Activated CD4-positive, alpha-beta T cell treated with anti-CD3 and anti-CD28 coated beads for 36 hours (primary cell): ENCODE measurements at regions not wholly inside any gene's neighbourhood (a gene's known extent, or its start where the extent isn't known, plus 50 kb on each side); places are given as distances from the start of the nearest gene placed in this dataset.

Source experiments
- ATAC-seq: fragments of 200-7000 bp; cut with Tn5 transposase; one replicate; pipeline ENCODE4 v1.10.0; 2021; ENCODE audit warnings: mild to moderate bottlenecking, moderate library complexity
- CTCF ChIA-PET: fragments of 350-600 bp; sonication (Branson Sonifier 250); formaldehyde crosslinking; loops from one replicate; lab custom pipeline; 2021; ENCODE audit warnings: antibody characterized with exemption; lab: Charles Lee
- POLR2A ChIA-PET: fragments of 350-600 bp; sonication (Branson Sonifier 250); formaldehyde crosslinking; loops from one replicate; lab custom pipeline; 2021; ENCODE audit warnings: antibody characterized with exemption, inconsistent platforms; lab: Charles Lee
- DNase-seq: peaks from one replicate; pipeline ENCODE4 v3.0.0-alpha.2; 2020
- H3K27ac Mint-ChIP-seq: one replicate; pipeline ENCODE4 v1.8.0; 2021; ENCODE audit warnings: mixed read lengths
- H3K27me3 Mint-ChIP-seq: one replicate; pipeline ENCODE4 v1.8.0; 2021; ENCODE audit warnings: mixed read lengths
- H3K36me3 Mint-ChIP-seq: one replicate; pipeline ENCODE4 v1.8.0; 2021; ENCODE audit warnings: low read depth, mixed read lengths
- H3K4me1 Mint-ChIP-seq: one replicate; pipeline ENCODE4 v1.8.0; 2021; ENCODE audit warnings: mixed read lengths
- H3K4me3 Mint-ChIP-seq: one replicate; pipeline ENCODE4 v1.8.0; 2021; ENCODE audit warnings: mild to moderate bottlenecking, moderate library complexity, mixed read lengths
- H3K9me3 Mint-ChIP-seq: one replicate; pipeline ENCODE4 v1.8.0; 2021; ENCODE audit warnings: low read depth, mixed read lengths
- intact Hi-C, 2 experiments: fragments of 100-400 bp; cut with DNase I in 1 of 2; cut with micrococcal nuclease in 1 of 2; formaldehyde crosslinking; loops; one replicate each; pipeline versions ENCODE4 v1.14.2 to v1.15.1; 2022 to 2024; cut with DNase I, micrococcal nuclease

DNA sequence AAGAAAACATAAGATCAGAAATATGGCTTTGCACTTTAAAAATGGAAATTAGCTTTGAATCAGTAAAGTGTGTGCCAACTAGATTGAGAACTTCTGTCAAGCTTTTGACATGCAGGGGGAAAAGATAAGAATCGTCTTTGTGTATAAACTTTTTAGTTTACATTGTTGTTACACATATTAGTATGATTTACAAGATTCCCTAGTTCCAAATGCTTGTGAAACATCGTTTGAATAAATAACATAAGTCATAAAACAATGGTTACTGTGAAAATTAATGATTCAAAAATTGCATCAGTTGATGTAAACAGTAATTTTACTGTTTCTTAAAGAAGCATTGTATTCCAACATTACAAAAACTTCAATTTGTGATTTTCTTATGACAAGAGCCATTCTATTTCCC, 207.6 kb upstream of the MTPN start:
- ChIA-PET POLR2A (no interaction called here), CTCF (no interaction called here)
- Mint-ChIP-seq H3K9me3 (no peaks in the 10 kb centered on the region), H3K36me3 (no peaks in the 10 kb centered on the region), H3K4me1 (no peaks in the 10 kb centered on the region), H3K4me3 (no peak overlapping the region), H3K27me3 (no peaks in the 10 kb centered on the region), H3K27ac (no peak overlapping the region)
- DNase-seq, result no peak
- ATAC-seq, result no peak
- intact Hi-C loops, result no loop called here

DNA sequence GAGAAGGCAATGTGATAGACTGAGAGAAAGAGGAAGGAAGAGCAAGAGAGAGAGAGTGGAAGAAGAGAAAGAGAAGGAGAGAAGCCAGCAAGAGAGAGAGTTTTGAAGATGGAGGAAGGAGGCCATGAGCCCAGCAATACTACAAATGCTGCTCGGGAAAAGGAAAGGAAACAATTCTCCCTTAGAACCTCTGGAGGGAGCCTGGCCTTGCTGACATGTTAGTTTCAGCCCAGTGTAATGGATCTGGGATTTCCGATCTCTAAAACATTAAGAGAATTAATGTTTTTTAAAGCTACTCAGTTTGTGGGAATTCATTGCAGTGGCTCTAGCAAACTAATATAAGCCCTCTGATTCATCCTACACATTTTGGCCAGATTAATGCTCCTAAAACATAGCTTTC, 206.8 kb upstream of the MTPN start:
- no peaks in the 10 kb centered on the region for H3K27me3 Mint-ChIP-seq
- ChIA-PET CTCF (no interaction called here), POLR2A (no interaction called here)
- DNase-seq, result no peak
- ATAC-seq, result no peak
- no peaks in the 10 kb centered on the region for H3K4me1 Mint-ChIP-seq
- no peak overlapping the region for H3K27ac Mint-ChIP-seq
- no peaks in the 10 kb centered on the region for H3K9me3 Mint-ChIP-seq
- H3K4me3 Mint-ChIP-seq, result no peak overlapping the region
- H3K36me3 Mint-ChIP-seq, result no peaks in the 10 kb centered on the region
- intact Hi-C loops, result no loop called here

DNA sequence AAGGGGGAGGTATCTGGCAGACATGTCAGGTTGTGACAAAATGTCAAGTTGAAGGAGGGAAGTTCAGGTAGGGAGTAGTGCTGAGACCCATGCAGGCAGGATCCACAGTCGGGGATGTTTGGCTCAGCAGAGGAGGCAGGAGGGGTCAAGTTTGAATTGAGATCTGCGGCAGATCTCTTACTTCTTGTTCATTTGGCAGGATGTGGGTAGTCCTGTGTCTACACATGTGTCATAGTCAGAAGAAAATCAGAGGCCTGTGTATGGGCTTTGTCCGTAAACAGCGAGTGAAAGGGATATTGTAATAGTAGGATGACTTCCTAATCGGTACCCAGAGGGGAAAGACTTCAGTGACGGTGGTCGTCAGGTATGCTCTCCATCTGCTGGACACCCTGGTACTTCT, 203.8 kb upstream of the MTPN start:
- Mint-ChIP-seq H3K27ac (no peak overlapping the region), H3K36me3 (no peaks in the 10 kb centered on the region), H3K4me1 (no peaks in the 10 kb centered on the region), H3K27me3 (no peaks in the 10 kb centered on the region), H3K4me3 (no peak overlapping the region), H3K9me3 (no peaks in the 10 kb centered on the region)
- ATAC-seq (no peak), DNase-seq (no peak)
- ChIA-PET POLR2A (no interaction called here), CTCF (no interaction called here)
- intact Hi-C loops, result no loop called here

DNA sequence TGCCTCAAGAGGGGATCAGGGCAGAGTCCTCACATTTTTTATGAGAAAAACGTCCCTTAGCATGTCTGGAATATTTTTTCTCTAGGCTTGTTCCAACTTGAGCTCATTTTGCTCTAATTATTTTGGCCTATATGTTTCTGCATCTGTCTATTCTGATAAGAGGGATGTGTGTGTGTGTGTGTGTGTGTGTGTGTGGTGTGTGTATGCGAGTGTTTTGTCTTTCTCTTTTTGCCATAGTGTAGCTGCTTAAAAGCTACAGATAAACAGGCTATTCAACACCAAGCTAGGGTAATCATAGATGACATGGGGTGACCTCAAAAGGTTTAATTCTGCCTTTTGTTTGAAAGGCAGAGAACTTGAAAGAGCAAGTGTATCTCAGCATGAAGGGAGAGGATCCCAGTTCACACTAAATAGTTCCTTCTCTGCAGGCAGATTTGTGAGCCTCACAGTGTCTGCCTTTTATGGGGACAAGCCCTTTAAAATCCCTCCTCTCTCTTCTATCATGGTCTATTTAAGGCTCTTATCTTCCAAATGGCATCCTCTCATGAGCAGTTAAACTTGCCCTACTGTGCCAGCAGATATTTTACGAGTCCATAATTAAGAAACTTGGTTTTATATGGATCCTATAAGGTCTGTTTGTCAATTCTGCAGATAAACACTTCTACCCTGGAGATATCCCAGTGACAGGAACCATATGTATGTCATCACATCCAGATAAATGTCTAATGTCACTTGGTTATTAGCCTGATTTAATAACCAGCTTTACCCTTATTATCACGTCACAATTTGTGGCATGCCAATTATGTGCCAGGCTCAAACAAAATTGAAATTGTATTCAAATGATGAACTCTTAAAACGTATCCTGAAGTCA, 202.9 kb upstream of the MTPN start:
- DNase-seq (no peak), ATAC-seq (no peak)
- no peak overlapping the region for H3K4me3 Mint-ChIP-seq
- ChIA-PET POLR2A (no interaction called here), CTCF (no interaction called here)
- no peaks in the 10 kb centered on the region for H3K27me3 Mint-ChIP-seq
- intact Hi-C loops, result no loop called here
- no peaks in the 10 kb centered on the region for H3K36me3 Mint-ChIP-seq
- H3K9me3 Mint-ChIP-seq, result no peaks in the 10 kb centered on the region
- H3K4me1 Mint-ChIP-seq, result no peaks in the 10 kb centered on the region
- H3K27ac Mint-ChIP-seq, result no peak overlapping the region

DNA sequence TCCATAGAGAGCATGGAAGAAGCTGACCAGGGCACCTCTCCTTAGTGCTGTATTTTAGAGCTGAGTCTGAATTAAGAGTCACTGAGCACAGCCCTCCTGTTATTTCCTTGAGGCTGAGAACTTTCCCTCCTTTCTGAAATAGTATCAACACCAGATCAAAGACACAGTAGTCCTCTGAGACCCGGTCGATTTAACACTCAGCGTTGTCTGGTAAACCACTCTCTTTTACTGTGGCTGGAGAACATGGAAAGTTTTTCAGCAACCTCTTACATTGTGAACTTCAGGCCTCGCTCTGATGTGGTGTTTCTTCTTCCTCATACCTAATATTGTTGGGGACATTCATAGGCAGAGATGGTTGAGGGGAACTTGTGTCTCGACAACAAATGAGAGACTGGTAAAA, 202.0 kb upstream of the MTPN start:
- ChIA-PET POLR2A (no interaction called here), CTCF (no interaction called here)
- Mint-ChIP-seq H3K4me3 (no peak overlapping the region), H3K9me3 (no peaks in the 10 kb centered on the region), H3K27ac (no peak overlapping the region), H3K27me3 (no peaks in the 10 kb centered on the region), H3K4me1 (no peaks in the 10 kb centered on the region), H3K36me3 (no peaks in the 10 kb centered on the region)
- no peak for ATAC-seq
- DNase-seq, result no peak
- intact Hi-C loops, result no loop called here

DNA sequence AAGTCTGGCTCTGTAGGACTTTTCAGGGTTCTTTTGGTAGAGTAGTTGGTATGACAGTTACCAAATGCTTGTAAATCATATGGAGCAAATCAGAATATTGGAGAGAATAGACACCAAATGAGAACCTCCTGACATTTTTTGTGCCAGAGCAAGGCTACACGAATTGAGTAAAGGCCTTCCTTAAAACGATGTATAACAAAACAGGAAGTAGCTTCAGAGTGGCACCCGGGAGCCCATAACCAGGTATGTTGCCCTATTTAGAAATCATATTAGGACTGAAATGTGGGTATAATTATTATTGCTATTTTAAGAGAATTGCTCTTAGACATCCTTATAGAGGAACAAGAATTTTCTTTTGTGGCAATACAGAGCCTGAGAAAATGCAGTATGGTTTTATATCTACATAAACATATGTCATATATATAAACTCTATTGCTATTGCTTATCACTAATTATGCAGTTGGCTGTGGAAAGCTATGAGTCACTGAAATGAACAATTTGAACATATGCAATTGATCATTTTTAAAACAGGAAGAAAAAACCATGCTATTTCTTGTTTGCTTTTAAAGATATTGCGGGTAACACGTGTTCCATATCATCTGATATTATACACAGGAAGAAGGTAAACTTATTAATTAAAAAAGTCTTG, 197.4 kb upstream of the MTPN start:
- no peaks in the 10 kb centered on the region for H3K4me1 Mint-ChIP-seq
- POLR2A ChIA-PET, result no interaction called here
- H3K27me3 Mint-ChIP-seq, result no peaks in the 10 kb centered on the region
- no peak overlapping the region for H3K4me3 Mint-ChIP-seq
- no peaks in the 10 kb centered on the region for H3K36me3 Mint-ChIP-seq
- intact Hi-C loops, result no loop called here
- H3K27ac Mint-ChIP-seq, result no peak overlapping the region
- no peaks in the 10 kb centered on the region for H3K9me3 Mint-ChIP-seq
- ATAC-seq (no peak), DNase-seq (no peak)
- CTCF ChIA-PET, result interaction anchor here (1.1 kb wide), 1 partner anchor 59 kb away, joined by 3 read pairs; no protein-coding TSS in a partner anchor

DNA sequence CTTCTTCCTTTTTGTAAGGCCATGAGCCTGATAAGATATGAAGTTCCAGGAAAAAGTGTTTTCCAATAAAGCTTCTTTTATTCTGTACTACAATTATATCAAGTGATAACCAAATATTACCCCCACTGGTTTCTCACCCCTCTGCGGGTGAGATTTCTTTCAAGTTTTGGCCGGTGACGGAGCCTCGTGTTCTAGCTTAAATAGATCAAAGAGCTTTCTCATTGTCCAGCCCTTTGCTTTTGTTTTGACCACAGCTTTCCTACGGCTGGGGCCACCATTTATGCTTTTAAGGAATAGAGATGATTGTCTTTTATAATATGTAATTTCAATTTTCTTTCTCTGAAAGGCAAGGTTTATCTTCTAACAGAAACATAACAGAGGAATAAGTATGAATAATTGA, 196.7 kb upstream of the MTPN start:
- Mint-ChIP-seq H3K27me3 (no peaks in the 10 kb centered on the region), H3K4me3 (no peak overlapping the region), H3K4me1 (no peaks in the 10 kb centered on the region), H3K9me3 (no peaks in the 10 kb centered on the region), H3K27ac (no peak overlapping the region), H3K36me3 (no peaks in the 10 kb centered on the region)
- ATAC-seq (no peak), DNase-seq (no peak)
- intact Hi-C loops, result no loop called here
- ChIA-PET CTCF (interaction anchor here (1.1 kb wide), 1 partner anchor 58 kb away, joined by 3 read pairs; no protein-coding TSS in a partner anchor), POLR2A (no interaction called here)

DNA sequence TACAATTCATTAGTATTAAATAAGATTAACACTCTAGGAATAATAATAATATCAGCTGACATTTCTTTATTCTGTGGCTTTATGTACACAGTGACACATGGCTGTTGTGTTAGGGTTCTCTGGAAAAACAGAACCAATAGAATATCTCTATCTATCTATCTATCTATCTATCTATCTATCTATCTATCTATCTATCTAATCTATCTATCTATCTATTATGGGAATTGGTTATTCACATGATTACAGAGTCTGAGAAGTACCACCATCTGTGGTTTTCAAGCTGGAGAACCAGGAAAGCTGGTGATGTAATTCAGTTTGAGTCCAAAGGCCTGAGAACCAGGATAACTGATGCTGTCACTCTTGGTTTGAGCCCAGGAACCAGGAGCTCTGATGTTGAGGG, 194.1 kb upstream of the MTPN start:
- H3K27ac Mint-ChIP-seq, result no peak overlapping the region
- no peak for DNase-seq

DNA sequence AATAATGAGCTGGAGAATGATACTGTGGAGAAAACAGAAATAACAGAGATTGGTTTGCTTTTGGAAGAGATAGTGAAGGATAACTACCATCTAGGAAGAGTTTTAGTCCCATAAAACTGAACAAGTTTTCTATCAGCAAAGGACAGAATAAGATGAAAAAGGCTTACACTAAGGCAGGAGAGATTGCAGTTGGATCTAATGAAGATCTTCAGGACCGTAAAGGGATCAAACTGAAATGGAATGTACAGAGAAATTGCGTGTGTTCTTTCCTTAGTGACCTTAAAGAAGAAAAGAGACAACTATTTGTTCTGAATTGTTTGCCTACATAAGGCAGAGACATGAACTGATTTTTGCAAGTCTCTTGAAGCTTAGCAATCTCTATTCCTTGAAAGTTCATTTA, 191.7 kb upstream of the MTPN start:
- H3K36me3 Mint-ChIP-seq, result no peaks in the 10 kb centered on the region
- DNase-seq (no peak), ATAC-seq (no peak)
- H3K4me1 Mint-ChIP-seq, result no peaks in the 10 kb centered on the region
- ChIA-PET CTCF (no interaction called here), POLR2A (no interaction called here)
- no peak overlapping the region for H3K27ac Mint-ChIP-seq
- intact Hi-C loops, result loop anchor here in 1 of 2 experiments (1.0 kb wide), 1 partner anchor 12 kb away; no protein-coding TSS in a partner anchor
- no peaks in the 10 kb centered on the region for H3K9me3 Mint-ChIP-seq
- H3K27me3 Mint-ChIP-seq, result no peaks in the 10 kb centered on the region
- H3K4me3 Mint-ChIP-seq, result no peak overlapping the region

More for the DNA sequence above, 194.1 kb upstream of the MTPN start:
- Mint-ChIP-seq H3K36me3 (no peaks in the 10 kb centered on the region), H3K4me3 (no peak overlapping the region), H3K9me3 (no peaks in the 10 kb centered on the region), H3K4me1 (no peaks in the 10 kb centered on the region), H3K27me3 (no peaks in the 10 kb centered on the region)
- intact Hi-C loops, result no loop called here
- CTCF ChIA-PET, result no interaction called here
- POLR2A ChIA-PET, result no interaction called here
- no peak for ATAC-seq

DNA sequence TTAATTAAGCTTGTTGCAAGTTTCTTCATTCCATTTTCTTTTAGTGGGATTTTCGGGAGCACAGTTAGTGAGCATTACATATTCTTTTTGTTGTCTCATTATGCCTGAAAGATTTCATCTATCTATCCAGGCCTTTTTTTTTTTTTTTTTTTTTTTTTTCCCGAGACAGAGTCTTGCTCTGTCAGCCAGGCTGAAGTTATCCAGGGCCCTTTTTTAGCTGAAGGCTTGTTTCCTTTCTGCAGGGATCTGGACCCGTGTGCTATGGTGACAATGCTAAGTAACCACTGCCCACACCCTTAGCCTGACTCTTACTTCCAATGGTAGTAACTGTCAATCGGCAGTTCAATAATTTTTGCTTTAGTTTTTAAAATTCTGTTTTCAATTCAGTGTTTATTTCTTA, 190.8 kb upstream of the MTPN start:
- H3K27me3 Mint-ChIP-seq, result no peaks in the 10 kb centered on the region
- ChIA-PET CTCF (no interaction called here), POLR2A (no interaction called here)
- no peaks in the 10 kb centered on the region for H3K9me3 Mint-ChIP-seq
- no peak overlapping the region for H3K4me3 Mint-ChIP-seq
- ATAC-seq (no peak), DNase-seq (no peak)
- H3K36me3 Mint-ChIP-seq, result no peaks in the 10 kb centered on the region
- H3K27ac Mint-ChIP-seq, result no peak overlapping the region
- H3K4me1 Mint-ChIP-seq, result no peaks in the 10 kb centered on the region
- intact Hi-C loops, result no loop called here

DNA sequence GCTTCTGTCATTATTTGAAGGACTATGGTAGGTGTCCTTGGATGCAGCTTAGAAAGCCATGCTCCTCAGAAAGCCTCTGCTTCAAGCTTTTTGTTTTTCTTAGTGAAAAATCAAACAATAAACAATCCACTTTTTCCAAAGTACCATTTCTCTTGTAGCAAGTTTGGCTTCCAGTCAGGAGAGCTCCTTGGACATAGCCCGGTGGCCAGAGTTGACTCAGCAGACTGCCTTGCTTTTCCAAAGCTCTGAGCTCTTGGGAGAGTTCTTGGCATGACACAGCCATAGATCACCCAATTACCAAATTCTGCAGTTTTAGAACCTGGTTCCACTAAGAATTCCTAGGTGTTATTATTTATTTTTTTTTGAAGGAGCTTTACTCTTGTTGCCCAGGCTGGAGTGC, 189.4 kb upstream of the MTPN start:
- Mint-ChIP-seq H3K27me3 (no peaks in the 10 kb centered on the region), H3K27ac (no peak overlapping the region), H3K36me3 (no peaks in the 10 kb centered on the region), H3K4me3 (no peak overlapping the region), H3K4me1 (no peaks in the 10 kb centered on the region), H3K9me3 (no peaks in the 10 kb centered on the region)
- ChIA-PET POLR2A (no interaction called here), CTCF (interaction anchor here (0.6 to 0.8 kb wide), 2 partner anchors 45 to 166 kb away, joined by 3 to 4 read pairs; no protein-coding TSS in a partner anchor)
- intact Hi-C loops, result no loop called here
- DNase-seq (no peak), ATAC-seq (no peak)

DNA sequence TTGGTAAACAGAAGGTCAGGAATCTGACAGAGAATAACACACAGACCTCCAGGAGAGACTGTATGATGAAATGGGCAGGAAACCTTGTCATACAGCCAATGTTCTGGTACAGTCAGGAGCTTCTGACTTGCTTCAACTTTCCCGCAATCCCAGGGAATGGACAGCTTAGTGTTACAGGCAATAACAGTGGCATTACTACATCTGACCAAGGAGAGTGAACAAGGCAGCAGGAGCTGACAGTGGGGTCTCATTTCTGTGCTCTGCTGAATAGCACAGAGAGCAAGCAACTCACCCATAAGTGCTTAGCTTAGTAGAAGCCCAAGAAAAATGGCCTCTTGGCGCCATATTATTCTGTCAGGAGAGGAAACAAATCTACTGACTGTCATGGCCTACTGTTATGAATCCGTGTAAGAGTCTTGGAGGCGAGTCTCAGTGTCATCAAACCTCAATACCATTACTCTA, 186.2 kb upstream of the MTPN start:
- no peak for ATAC-seq
- Mint-ChIP-seq H3K27ac (no peak overlapping the region), H3K9me3 (no peaks in the 10 kb centered on the region), H3K4me1 (no peaks in the 10 kb centered on the region), H3K4me3 (no peak overlapping the region), H3K36me3 (no peaks in the 10 kb centered on the region), H3K27me3 (no peaks in the 10 kb centered on the region)
- no peak for DNase-seq
- ChIA-PET POLR2A (no interaction called here), CTCF (interaction anchor here (0.6 kb wide), 1 partner anchor 573 kb away, joined by 3 read pairs; no protein-coding TSS in a partner anchor)
- intact Hi-C loops, result no loop called here
